ENCODE measurements at regions not wholly inside any gene's neighbourhood (a gene's known extent, or its start where the extent isn't known, plus 50 kb on each side); places are given as distances from the start of the nearest gene placed in this dataset.
"Not testable (repeated sequence)": the region's sequence is repeated elsewhere in the genome, so short reads cannot be mapped to it uniquely, and the experiment has no call there.

DNA sequence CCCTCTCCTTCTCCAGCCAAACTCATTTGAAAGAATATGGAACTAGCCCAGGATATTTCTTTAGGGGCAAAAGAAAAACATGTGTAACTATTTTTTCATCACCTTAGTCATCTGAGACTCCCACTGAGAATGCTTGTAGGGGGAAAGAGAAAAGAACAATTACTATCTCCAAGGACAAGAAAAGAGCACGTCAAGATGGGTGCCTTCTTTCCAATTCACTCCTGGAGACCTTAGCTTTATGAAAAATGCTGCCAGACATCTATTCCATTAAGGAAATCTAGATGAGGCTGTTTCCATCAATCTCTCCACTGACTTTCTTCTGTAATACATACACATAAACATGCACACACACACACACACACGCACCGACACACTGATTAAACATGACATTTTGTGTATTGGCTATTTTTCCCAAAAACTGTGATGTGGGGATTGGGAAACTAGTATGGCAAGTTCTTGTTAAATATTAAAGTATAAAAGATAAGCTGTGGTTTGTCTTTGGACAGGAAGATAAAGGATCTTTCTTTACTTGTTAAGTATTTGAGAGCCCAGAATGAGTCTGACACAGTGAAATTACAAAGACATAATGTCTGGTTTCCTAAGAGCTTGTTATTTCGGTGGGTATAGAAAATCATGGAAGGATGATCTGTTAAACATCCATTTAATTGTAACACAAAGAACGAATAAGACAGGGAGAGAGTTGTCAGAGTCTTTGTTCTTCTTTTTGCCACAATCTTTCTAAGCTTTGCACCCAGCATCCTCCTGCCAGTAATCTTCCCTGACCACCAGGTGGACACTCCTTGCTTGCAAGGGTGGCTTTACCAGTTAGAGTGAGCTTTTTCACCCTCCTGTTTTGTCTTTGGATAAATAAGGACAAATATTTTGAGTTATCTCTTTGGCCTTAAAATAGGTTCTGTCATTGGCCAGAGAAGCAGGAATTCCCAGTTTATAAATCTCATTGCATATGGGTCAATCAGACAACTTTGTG, 177.3 kb upstream of the TMEM72 start:
- DNase-seq (ENCODE audit: low read depth, low spot score) = no peak

DNA sequence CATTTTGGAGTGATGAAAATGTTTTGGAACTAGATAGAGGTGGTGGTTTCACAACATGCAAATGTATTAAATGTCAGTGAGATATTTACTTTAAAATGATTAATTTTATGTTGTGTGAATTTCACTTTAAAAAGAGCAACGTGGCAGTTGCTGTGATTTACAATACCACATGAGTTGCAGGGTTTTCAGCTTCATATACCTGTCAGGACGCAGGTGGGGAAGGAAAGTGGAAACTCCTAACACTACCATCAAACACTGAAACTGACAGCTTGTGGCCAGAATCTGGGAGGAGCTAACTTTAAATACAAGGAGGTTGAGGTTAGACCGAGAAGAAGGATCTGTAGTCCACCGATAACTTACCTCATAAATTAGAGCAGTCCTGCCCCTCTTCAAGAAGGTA, 168.9 kb upstream of the TMEM72 start:
- DNase-seq (ENCODE audit: low read depth, low spot score) = no peak

DNA sequence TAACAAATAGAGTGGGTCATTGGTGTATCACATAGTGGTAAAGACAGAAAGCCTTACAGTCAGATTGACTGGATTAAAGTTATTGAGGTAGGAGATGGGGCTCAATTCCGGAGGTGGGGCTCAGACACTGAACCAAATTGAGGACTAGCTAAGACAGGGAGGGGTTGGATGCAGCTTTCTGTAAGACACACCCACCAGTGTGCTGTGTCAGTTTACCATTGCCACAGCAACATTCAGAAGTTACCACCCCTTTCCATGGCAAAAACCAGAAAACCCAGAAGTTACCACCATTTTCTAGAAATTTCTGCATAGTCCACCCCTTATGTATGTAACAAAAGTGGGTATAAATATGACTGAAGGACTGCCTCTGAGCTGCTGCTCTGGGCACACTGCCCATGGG, 167.6 kb upstream of the TMEM72 start:
- DNase-seq (ENCODE audit: low read depth, low spot score) = no peak

DNA sequence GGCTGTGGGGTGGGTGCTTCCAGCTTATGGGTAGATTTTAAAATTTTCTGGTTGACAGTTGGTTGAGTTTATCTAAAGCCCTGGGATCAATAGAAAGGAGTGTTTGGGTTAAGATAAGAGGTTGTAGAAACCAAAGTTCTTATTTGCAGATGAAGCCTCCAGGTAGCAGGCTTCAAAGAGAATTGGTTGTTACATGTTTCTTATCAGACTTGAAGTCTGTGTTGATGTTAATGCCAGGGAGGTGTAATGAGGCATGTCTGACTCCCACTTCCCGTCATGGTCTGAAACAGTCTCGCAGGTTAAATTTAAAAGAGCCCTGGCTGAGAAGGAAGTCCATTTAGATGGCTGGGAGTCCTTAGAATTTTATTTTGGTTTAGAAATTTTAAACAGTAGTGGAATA, 165.2 kb upstream of the TMEM72 start:
- no peak for DNase-seq (ENCODE audit: low read depth, low spot score)

DNA sequence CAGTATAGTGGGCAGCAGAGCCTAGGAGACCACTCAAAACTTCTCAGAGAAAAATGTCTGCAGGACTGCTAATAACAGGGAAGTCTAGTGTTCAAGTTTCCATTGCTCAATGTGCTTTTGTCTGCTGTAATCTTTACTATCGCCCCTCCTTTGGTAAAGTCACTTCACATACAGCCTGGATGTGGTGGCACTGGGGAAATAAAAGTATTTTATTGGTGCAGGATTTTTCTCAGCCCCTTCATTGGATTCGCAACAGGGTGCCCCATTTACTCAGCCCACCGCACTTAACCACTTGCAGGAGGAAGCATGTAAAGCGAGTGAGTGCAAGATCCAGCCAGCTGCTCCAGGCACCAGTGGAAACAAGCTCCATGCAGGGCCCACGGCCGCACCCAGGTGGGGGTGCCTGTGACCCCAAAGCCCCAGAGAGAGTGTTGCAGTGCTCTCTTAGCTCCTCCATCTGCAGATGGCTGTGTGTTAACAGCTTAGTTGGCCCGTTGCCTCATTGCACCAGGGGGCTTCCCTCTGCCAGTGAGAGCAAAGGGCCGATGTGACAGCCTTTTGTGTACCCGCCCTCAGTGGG, 163.5 kb upstream of the TMEM72 start:
- no peak for DNase-seq (ENCODE audit: low read depth, low spot score)

DNA sequence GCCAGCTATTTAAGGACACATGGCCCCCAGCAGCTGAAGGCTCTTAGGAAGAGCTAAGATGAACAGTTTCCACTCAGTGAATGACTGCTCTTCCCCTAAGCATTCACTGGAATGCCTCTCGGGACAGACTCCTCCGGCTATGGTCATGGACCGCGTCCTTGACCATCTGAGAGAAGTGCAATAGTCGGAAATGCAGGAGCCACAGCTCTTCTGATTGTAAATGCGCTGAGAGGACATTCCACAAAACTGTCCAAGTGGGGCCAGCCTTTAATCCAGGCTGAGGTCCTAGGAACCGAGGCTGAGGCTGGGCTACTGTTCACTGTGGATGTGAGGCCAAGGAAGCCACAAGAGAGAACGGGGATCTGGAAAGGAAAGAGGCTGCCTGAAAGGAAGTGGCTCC, 162.0 kb upstream of the TMEM72 start:
- no peak for DNase-seq (ENCODE audit: low read depth, low spot score)

DNA sequence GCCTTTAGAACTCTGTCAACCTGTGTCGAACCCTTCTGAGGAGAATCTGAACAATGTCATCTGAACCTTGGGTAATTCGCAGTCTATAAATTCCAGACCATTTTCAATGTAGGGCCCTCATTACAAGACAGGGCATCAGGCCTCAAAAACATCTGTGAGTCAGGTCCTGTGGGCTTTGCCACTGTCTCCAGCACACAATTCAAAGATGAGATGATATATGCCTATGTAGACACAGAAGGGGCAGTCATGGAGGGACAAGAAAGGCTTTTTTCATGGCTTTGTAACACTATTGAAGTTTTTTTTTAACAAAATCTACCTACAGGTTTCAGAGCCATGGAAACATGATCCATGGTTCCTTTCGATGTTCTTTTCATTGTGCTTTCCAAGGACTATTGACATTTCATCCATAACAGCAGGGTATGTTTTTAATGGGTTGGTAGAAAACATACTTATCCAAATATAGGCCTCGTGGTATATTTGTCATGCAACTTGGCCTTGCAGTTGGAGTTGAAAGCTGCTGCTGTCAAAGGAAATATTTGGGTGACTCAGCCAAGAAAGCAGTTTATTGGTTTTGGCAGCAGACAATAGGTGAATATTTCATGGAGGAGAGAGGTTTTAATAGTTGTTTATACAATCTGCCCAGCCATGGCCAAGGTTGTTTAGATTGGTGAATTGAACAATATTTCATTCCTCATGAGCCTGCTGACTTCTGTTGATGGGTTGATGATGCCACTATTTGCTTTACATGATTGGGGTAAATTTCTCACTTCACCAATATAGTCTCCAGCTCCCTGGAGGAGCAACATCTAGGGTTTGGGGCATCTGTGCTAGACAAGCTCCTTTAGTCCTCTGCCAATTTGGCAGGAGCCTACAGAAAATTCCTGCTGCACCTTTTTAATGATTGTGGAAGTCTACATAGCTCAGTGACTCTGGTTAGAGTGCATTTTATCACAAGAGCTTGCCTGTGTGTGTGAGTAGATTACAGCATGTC, 158.4 kb upstream of the TMEM72 start:
- DNase-seq (ENCODE audit: low read depth, low spot score) = no peak

DNA sequence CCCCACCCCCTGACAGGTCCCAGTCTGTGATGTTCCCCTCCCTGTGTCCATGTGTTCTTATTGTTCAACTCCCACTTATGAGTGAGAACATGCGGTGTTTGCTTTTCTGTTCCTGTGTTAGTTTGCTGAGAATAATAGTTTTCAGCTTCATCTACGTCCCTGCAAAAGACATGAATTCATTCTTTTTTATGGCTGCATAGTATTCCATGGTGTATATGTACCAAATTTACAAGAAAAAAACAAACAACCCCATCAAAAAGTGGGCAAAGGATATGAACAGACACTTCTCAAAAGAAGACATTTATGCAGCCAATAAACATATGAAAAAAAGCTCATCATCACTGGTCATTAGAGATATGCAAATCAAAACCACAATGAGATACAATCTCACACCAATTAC, 156.8 kb upstream of the TMEM72 start:
- DNase-seq (ENCODE audit: low read depth, low spot score) = not testable (repeated sequence)

DNA sequence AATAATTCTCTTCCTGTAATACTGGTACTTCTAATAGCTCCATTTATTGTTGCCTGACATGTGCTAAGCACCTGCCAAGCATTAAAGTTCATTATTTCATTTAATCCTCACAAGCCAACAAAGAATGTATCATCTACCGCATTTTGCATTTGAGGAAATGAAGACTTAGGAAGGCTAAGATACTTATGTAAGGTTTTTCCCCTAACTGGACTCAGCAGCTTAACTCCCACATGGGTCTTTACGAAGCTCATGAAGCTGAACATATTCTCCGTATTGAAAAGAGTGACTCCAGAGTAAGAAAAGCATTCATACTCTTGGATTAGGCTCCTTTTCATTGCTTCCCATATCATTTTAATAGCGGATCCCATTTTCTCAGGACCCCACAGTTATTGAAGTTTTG, 155.7 kb upstream of the TMEM72 start:
- DNase-seq (ENCODE audit: low read depth, low spot score) = no peak

DNA sequence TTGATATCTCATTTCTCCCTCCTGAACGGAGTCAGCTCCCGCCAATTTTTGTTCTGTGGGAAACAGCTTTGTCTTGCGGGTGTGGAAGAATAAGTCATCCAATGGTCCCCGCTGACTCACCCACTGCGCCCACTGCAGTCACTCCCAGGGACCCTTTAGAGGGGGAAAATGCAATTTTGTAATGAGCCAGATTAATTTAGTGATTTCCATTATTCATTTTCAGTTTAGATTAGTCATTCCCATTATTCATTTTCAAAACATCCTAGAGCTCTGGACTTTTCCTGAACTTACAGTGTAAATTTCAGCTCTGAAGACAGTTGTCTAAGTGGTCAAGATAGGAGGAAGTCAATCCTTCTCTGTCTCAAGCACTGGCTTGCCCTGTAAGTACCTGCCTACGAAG, 154.9 kb upstream of the TMEM72 start:
- no peak for DNase-seq (ENCODE audit: low read depth, low spot score)

DNA sequence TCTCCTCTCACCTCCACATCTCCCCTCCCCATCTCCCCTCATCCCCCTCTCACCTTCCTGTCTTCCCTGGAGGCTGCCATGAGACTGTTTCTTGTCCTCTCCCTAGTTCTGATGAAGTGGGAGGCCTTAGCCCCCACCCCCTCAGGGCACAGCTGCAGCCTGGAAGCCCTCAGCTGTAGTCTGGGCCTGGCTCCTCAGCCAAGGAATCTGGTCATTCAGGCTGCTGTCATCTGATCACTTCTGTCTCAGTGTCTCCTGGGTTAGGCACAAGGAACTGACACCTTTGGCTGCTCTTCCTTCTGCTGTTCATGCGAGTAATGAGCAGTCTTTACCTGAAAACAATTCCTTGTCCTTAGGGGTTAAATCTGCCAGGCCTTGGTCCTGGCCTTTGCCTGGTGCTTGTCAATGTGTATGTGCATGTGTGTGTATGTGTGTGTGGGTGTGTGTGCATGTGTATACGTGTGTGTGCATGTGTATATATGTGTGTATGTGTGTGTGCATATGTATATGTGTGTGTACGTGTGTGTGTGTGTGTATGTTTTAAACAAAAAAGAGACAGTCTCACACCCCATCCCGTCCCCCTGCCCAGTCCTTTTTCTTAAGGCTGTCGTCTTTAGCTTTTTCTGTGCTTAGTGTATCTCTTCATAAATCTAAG, 153.5 kb upstream of the TMEM72 start:
- DNase-seq (ENCODE audit: low read depth, low spot score) = peak; percentile 87

DNA sequence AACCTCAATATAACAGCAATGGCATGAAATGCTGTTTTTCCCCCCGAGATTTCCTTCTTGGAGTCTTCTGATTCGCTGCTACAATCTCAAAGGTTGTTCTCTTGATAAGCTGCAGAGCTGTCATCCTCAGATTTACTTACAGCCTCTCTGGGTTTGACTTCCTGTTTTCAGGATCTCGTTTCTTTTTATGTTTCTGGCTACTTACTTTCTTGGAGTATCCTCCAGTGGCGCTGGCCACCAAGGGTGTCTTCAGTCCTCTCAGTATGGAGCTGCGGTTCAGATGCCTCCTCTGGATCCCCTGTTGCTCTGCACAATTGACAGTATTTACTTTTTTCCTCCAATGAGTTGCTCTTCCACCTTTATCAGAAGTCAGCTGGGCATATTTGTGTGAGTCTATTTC, 152.0 kb upstream of the TMEM72 start:
- DNase-seq (ENCODE audit: low read depth, low spot score) = no peak

DNA sequence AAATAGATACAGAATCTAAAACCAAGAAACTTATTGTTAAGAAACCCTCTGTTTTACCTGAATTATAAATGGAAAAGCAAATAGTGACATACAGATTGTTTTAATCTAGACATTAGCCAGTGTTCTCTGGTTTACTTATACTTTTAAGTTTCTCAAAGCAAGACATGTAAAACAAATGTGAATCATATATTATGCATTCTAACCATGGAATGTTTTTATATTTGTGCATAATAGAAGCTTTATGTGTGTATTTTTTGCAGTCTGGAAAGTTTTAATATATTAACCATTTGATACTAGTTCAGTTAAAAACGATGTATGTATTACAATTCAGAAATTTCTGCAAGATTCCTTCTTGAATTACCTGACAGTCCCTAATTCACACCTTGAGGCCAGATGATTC, 150.6 kb upstream of the TMEM72 start:
- DNase-seq (ENCODE audit: low read depth, low spot score) = no peak

DNA sequence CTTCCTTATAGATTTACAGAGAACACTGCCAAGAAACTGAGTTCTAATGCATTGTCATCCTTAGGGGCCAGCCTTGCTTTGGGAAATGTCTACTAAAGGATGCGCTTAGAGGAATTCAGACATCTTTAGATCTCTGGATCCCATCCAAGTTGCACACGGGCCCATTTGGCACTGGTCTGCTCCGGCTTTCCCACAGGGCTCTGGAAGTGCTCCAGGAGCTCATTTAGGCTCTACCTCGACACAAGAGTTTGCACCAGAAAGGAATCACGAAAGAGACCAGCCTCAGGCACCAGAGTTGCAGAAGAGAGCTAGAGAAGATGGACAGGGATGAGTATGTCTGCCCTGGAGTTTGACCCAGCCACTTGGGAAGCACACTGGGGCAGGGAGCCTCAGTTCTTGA, 150.1 kb upstream of the TMEM72 start:
- DNase-seq (ENCODE audit: low read depth, low spot score) = no peak

DNA sequence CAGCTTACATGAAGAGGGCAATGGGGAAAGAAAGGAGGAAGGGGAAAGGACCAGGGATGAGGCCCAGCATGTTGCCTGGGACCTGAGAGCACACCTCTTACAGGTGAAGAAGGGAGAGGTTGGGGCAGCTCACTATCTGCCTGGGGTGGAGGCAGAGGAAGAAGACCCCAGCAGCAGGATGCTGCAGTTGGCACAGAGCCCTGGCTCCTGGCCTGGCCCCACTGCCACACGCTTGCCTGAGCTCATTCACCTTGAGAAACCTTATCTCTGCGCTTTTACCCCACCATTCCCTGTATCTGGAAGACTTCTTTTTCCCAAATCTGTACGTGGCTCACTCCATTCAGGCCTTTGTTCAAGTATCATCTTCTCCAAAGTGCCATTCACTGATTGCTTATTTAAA, 147.8 kb upstream of the TMEM72 start:
- DNase-seq (ENCODE audit: low read depth, low spot score) = no peak

DNA sequence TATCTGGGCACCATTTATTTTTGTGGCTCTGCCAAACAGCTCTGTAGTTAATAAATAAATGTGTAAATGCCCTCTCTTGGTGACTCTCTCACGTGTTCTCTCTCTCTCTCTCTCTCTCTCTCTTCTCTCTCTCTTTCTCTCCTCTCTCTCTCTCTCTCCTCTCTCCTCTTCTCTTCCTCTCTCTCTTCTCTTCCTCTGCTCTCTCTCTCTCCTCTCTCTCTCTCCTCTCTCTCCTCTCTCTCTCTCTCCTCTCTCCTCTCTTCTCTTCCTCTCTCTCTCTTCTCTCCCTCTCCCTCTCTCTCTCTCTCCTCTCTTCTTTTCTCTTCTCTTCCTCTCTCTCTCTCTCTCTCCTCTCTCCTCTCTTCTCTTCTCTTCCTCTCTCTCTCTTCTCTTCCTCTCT, 145.8 kb upstream of the TMEM72 start:
- DNase-seq (ENCODE audit: low read depth, low spot score) = no peak

DNA sequence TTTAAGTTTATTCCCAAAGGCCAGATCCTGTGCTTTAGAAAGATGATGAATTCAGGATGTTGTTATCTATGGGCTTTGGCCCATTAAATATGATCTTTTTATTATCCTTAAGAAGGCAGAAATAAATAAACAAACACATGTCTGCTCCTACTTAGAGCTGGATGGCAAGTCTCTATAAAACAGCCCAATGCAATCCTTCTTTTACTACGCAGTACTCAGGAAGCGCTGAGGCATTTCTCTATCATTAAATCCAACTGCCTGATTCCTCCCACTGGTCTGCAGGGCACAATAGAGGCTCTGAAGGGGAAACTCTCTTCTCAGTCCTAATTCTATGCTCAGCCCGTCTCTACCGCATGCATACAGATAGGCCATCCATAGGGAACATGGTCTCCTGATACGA, 144.5 kb upstream of the TMEM72 start:
- DNase-seq (ENCODE audit: low read depth, low spot score) = no peak

DNA sequence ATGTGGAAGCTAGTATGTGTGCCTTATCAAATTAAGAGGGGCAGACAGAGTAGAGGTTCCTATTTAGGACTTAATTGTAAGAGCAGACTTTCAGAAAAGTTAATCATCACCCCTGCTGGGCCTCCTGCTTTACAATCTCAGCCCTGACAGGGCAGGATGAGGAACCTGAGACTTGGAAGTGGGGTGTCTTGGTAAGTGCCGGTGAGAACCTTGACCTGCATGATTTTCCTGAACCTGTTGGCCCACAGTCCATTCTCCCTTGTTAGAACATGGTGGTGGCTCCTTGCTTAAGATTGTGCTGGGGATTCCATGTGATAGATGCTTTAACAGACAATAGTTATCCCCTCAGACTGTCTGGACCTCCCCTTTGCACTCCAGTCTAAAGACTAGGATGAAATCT, 141.7 kb upstream of the TMEM72 start:
- peak; percentile 40 for DNase-seq (ENCODE audit: low read depth, low spot score)

DNA sequence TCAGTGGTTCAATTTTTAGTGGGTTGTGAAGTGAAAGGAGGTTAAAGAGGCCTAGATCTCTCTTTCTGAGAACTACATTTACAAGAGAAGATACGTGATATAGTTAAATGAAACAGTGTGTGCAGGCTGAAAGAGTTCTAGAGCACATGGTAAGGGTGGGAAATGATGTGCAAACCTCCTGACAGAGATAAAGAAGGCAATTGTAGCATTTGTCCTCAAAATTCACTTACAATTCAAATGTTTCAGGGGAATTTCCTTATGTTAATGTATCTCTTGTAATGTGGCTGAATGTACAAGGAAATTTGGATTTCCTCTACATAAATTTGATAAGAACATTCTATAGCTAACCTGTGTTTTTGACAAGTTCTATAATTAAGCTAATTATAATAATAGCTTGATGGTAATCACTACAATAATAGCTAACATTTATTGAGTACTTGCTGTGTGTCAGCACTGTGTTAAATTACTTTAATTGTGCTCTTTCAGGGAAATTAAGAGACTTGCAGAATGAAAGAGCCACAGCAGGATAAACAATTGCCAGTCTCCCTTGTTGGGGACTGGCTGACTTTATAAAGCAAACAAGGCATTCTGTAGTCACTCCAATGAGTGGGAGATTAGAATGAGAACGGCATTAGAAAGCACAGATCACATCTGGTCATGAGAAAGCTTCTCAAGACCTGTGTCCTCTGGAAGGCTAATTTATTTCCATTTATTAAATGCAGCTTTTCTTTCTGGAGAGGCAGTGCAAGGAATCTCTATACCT, 139.7 kb upstream of the TMEM72 start:
- no peak for DNase-seq (ENCODE audit: low read depth, low spot score)

DNA sequence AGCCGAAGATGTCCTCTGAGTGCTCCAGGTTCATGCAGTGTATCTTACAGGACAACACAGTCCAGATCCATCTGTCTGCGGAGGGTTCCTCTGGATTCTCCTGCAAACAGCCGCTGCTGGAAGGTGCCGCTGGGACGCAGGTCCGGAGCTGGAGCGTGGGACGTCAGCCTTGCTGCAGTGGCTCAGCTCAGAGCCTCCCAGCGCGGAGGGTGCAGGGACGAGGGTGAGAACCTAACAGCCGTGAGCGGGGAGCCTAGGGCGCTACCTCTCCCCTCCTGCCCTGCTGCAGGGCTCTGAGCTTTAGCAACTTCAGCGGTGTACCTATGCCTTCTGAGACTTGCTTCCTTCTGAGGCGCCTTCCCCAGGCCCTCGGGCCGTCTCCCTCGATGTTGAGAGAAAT, 137.6 kb upstream of the TMEM72 start:
- no peak for DNase-seq (ENCODE audit: low read depth, low spot score)

Measured in ELF-1 (cell line).